Sigmoid colon (tissue), 3 donors: ENCODE measurements at regions not wholly inside any gene's neighbourhood (a gene's known extent, or its start where the extent isn't known, plus 50 kb on each side); places are given as distances from the start of the nearest gene placed in this dataset.

Source experiments
- POLR2A ChIP-seq, 2 donors: fragments of 450-650 bp; IDR thresholded peaks; one replicate each; pipeline ENCODE4 v1.6.1; 2016; ENCODE audit warnings: antibody characterized with exemption in 2 of 2, mild to moderate bottlenecking in 2 of 2, moderate library complexity in 2 of 2
- TF ChIP-seq, protein P1 (sequence below), 4 experiments: fragments of 450-650 bp in 3 of 4; fragments of 200-600 bp in 1 of 4; IDR thresholded peaks; one replicate each; pipeline ENCODE4 v1.5.1; 2016 to 2019; ENCODE audit warnings: antibody characterized with exemption in 4 of 4, mild to moderate bottlenecking in 3 of 4, moderate library complexity in 2 of 4

DNA sequence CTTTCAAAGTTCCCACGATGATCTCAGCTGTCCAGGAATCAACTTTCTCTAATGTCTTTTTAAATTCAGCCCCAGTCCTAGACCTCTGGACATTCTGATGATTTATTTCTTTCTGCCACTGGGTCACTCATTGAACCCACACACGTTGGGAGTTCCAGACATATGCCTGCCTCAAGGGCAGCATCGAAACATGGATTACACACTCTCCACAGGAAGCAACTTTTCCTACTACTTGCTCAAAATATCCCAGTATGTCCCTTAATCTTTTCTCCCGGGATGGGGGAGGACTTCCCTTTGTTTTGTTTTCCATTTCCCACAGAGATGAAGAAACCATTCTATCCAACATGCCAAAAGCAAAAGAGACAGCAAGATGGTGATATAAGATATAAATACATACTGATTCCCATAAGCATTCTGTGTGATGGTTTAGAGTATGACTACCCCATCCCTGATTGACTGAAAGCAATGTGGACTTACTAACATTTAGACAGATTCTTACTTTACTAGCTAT lies 79.8 kb upstream of the PPARGC1A start:
- TF ChIP-seq, protein P1, sequence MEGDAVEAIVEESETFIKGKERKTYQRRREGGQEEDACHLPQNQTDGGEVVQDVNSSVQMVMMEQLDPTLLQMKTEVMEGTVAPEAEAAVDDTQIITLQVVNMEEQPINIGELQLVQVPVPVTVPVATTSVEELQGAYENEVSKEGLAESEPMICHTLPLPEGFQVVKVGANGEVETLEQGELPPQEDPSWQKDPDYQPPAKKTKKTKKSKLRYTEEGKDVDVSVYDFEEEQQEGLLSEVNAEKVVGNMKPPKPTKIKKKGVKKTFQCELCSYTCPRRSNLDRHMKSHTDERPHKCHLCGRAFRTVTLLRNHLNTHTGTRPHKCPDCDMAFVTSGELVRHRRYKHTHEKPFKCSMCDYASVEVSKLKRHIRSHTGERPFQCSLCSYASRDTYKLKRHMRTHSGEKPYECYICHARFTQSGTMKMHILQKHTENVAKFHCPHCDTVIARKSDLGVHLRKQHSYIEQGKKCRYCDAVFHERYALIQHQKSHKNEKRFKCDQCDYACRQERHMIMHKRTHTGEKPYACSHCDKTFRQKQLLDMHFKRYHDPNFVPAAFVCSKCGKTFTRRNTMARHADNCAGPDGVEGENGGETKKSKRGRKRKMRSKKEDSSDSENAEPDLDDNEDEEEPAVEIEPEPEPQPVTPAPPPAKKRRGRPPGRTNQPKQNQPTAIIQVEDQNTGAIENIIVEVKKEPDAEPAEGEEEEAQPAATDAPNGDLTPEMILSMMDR (IDR thresholded peaks at IDR 0.05) = no peak
- TF ChIP-seq POLR2A (IDR thresholded peaks at IDR 0.05) = no peak
